ENCODE measurements at regions not wholly inside any gene's neighbourhood (a gene's known extent, or its start where the extent isn't known, plus 50 kb on each side); places are given as distances from the start of the nearest gene placed in this dataset.

DNA sequence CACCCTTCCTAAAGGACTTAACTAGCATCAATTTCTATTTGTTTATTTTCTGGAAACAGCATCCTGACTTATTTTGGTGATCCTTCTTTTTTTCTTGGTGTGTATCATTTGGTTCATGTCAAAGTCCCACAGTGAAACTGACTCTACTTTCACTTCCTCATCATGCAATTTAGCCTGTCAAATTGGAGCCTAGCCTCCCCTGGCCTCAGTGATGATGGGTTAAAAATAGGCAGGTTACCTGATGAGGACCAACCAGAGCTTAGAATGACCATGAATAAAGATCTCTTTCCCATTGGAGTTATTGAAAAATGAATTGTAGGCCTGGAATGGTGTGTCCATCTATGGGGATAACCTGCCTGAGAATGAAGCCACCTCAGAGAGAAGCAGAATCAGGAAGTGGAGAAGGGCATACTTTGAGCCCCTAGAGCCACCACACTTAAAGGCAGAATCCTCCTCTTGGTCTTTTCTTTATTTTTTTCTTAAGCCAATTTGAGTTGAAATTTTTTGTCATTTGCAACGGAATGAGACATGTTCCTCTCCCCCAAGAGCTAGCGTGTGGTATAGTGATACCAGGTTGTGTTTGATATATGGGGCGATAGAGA lies 105.6 kb downstream of the BTBD3 start:
- Histone ChIP-seq H3K4me3 (ENCODE audit: low read depth, low read length) (no peak overlapping the region), H3K4me1 (ENCODE audit: control insufficient read depth, insufficient read depth, low read length, poor library complexity, severe bottlenecking) (no peaks in the 10 kb centered on the region), H3K9me3 (ENCODE audit: control insufficient read depth in 2 of 2, low read length in 2 of 2) (peaks cover 0 to 6% of the 10 kb centered on the region in 2 experiments), H3K36me3 (ENCODE audit: control insufficient read depth, insufficient read depth, low read length) (no peaks in the 10 kb centered on the region), H3K27me3 (ENCODE audit: control insufficient read depth, insufficient read depth, low read length) (no peaks in the 10 kb centered on the region), H3K27ac (ENCODE audit: insufficient read depth, low read length, poor library complexity, severe bottlenecking) (no peak overlapping the region)
- DNase-seq, result no peak
- no peak overlapping the region for H3K27ac Mint-ChIP-seq
- no peak overlapping the region for H3K4me3 Mint-ChIP-seq
- no peaks in the 10 kb centered on the region for H3K36me3 Mint-ChIP-seq
- no peak for ATAC-seq (ENCODE audit: low read depth in 2 of 2)
- H3K9me3 Mint-ChIP-seq, result peaks cover 2 to 21% (median 10%) of the 10 kb centered on the region in 7 donors
- H3K27me3 Mint-ChIP-seq, result no peaks in the 10 kb centered on the region
- H3K4me1 Mint-ChIP-seq, result no peaks in the 10 kb centered on the region

DNA sequence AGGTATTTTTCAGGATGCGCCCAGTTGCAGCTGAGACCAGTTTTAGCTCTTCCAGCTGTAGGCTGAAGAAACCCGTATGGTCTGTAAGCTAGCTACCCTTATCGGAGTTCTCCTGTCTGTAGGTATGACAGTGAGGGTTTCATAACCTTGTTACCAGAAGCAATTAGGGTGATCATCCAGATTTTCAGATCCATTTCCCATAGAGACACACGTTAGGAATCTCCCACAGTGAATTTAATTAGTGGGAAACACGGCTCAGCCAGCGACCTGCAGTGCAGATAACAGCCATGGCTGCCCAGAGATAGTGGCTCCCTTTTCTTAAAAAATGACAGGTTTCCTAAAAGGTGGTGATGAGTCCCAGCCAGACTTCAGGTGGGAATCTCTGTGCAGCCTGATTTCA lies 111.1 kb downstream of the BTBD3 start:
- H3K9me3 Mint-ChIP-seq, result peaks cover under 1 to 19% (median 7%) of the 10 kb centered on the region in 7 donors
- no peak overlapping the region for H3K4me3 ChIP-seq (ENCODE audit: low read depth, low read length)
- ATAC-seq (ENCODE audit: low read depth in 2 of 2), result no peak
- no peak overlapping the region for H3K4me3 Mint-ChIP-seq
- H3K27me3 Mint-ChIP-seq, result no peaks in the 10 kb centered on the region
- no peaks in the 10 kb centered on the region for H3K4me1 ChIP-seq (ENCODE audit: control insufficient read depth, insufficient read depth, low read length, poor library complexity, severe bottlenecking)
- H3K27ac Mint-ChIP-seq, result no peak overlapping the region
- H3K27me3 ChIP-seq (ENCODE audit: control insufficient read depth, insufficient read depth, low read length), result no peaks in the 10 kb centered on the region
- no peaks in the 10 kb centered on the region for H3K9me3 ChIP-seq (ENCODE audit: control insufficient read depth in 2 of 2, low read length in 2 of 2)
- no peaks in the 10 kb centered on the region for H3K36me3 Mint-ChIP-seq
- H3K27ac ChIP-seq (ENCODE audit: insufficient read depth, low read length, poor library complexity, severe bottlenecking), result no peak overlapping the region
- DNase-seq, result no peak
- H3K36me3 ChIP-seq (ENCODE audit: control insufficient read depth, insufficient read depth, low read length), result no peaks in the 10 kb centered on the region
- H3K4me1 Mint-ChIP-seq, result no peaks in the 10 kb centered on the region

DNA sequence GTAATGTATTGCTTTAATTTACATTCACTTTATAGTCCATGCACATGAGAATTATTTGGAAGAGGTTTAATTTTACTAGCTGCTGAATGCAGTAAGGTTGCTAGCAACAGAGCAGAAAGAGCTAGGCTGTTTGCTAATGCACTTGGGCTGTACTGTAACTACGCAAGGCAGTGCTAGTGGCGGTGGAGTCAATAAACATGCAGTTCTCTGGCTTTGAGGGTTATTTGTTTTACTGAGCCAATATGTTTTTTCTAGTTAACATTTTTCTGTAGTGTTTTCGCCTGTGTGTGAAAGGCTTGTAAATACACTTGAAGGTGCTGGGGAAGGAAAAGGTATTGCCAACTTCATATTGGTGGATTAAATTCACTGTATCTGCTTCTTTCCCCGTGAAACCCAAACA lies 112.8 kb downstream of the BTBD3 start:
- no peak for ATAC-seq (ENCODE audit: low read depth in 2 of 2)
- H3K4me1 Mint-ChIP-seq, result no peaks in the 10 kb centered on the region
- no peak for DNase-seq
- H3K4me3 Mint-ChIP-seq, result no peak overlapping the region
- H3K9me3 Mint-ChIP-seq, result peaks cover 4 to 10% (median 5%) of the 10 kb centered on the region in 7 donors
- no peak overlapping the region for H3K27ac Mint-ChIP-seq
- Histone ChIP-seq H3K4me3 (ENCODE audit: low read depth, low read length) (no peak overlapping the region), H3K9me3 (ENCODE audit: control insufficient read depth in 2 of 2, low read length in 2 of 2) (no peaks in the 10 kb centered on the region), H3K27me3 (ENCODE audit: control insufficient read depth, insufficient read depth, low read length) (no peaks in the 10 kb centered on the region), H3K4me1 (ENCODE audit: control insufficient read depth, insufficient read depth, low read length, poor library complexity, severe bottlenecking) (no peaks in the 10 kb centered on the region), H3K27ac (ENCODE audit: insufficient read depth, low read length, poor library complexity, severe bottlenecking) (no peak overlapping the region), H3K36me3 (ENCODE audit: control insufficient read depth, insufficient read depth, low read length) (no peaks in the 10 kb centered on the region)
- H3K27me3 Mint-ChIP-seq, result no peaks in the 10 kb centered on the region
- H3K36me3 Mint-ChIP-seq, result no peaks in the 10 kb centered on the region

DNA sequence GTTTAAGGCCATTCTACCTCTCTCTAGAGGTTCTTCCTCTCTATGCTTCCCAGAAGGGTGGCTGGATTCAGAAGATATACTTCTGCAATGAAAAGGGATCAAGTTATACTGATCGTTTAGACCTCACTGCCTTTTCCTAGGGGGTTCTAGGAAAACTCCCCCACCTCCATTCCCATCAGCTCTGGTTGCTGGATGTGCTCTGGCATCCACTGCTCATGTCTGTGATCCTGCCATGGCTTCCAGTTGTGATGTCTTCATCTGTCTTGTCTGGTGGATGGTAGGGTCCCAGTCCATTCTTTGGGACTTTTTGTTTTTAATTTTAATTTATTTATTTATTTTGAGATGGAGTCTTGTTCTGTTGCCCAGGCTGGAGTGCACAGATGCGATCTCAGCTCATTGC lies 118.4 kb downstream of the BTBD3 start:
- H3K9me3 Mint-ChIP-seq, result peaks cover 2 to 14% (median 8%) of the 10 kb centered on the region in 7 donors
- no peaks in the 10 kb centered on the region for H3K4me1 ChIP-seq (ENCODE audit: control insufficient read depth, insufficient read depth, low read length, poor library complexity, severe bottlenecking)
- no peak for ATAC-seq (ENCODE audit: low read depth in 2 of 2)
- no peak overlapping the region for H3K27ac ChIP-seq (ENCODE audit: insufficient read depth, low read length, poor library complexity, severe bottlenecking)
- H3K4me1 Mint-ChIP-seq, result no peaks in the 10 kb centered on the region
- H3K27ac Mint-ChIP-seq, result no peak overlapping the region
- no peaks in the 10 kb centered on the region for H3K36me3 Mint-ChIP-seq
- H3K27me3 Mint-ChIP-seq, result no peaks in the 10 kb centered on the region
- no peak overlapping the region for H3K4me3 ChIP-seq (ENCODE audit: low read depth, low read length)
- H3K27me3 ChIP-seq (ENCODE audit: control insufficient read depth, insufficient read depth, low read length), result no peaks in the 10 kb centered on the region
- no peak overlapping the region for H3K4me3 Mint-ChIP-seq
- no peaks in the 10 kb centered on the region for H3K9me3 ChIP-seq (ENCODE audit: control insufficient read depth in 2 of 2, low read length in 2 of 2)
- H3K36me3 ChIP-seq (ENCODE audit: control insufficient read depth, insufficient read depth, low read length), result no peaks in the 10 kb centered on the region
- DNase-seq, result no peak

DNA sequence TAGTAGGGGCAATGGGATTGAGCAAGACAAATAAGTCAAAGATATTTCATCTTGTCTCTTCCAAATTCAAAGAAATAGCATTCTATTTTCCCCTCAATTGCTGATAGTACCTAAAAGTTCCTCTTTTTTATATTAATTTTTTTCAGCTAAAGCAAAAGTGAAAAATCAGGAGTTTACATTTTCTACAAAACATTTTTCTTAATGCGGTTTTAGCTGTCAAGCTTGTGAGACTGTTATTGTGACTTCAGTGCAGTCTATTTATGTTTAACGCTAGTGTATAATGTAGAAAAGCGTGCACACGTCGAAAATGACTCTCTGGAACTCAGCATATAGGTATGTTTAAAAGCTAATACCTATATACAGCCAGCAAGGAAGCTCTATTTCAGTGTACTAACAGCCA lies 119.8 kb downstream of the BTBD3 start:
- Mint-ChIP-seq H3K9me3 (peaks cover 3 to 14% (median 5%) of the 10 kb centered on the region in 7 donors), H3K27me3 (no peaks in the 10 kb centered on the region), H3K4me3 (no peak overlapping the region), H3K36me3 (no peaks in the 10 kb centered on the region), H3K27ac (peak overlapping the region in 1 of 3 donors; percentile 22), H3K4me1 (no peaks in the 10 kb centered on the region)
- Histone ChIP-seq H3K4me3 (ENCODE audit: low read depth, low read length) (no peak overlapping the region), H3K4me1 (ENCODE audit: control insufficient read depth, insufficient read depth, low read length, poor library complexity, severe bottlenecking) (no peaks in the 10 kb centered on the region), H3K27me3 (ENCODE audit: control insufficient read depth, insufficient read depth, low read length) (no peaks in the 10 kb centered on the region), H3K36me3 (ENCODE audit: control insufficient read depth, insufficient read depth, low read length) (no peaks in the 10 kb centered on the region), H3K27ac (ENCODE audit: insufficient read depth, low read length, poor library complexity, severe bottlenecking) (no peak overlapping the region), H3K9me3 (ENCODE audit: control insufficient read depth in 2 of 2, low read length in 2 of 2) (no peaks in the 10 kb centered on the region)
- ATAC-seq (ENCODE audit: low read depth in 2 of 2), result no peak
- no peak for DNase-seq

DNA sequence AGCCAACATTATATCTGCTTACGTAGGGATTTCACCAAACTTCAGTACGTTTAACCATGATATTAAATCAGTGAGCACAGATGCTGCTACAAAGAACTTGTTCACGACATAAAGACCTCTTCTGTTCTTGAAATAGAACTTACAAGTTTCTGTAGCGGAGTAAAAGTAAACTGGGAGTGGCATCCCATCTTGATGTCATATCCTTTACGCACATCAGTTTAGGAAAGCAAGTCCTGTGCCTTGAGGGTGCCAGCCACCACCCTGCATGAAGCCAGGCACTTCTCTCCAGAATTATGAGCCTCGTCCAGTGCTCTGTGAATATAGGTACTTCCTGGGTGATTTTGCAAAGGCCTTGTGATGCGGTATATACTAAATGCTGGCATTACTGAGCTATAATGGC lies 122.6 kb downstream of the BTBD3 start:
- no peak overlapping the region for H3K27ac ChIP-seq (ENCODE audit: insufficient read depth, low read length, poor library complexity, severe bottlenecking)
- DNase-seq (no peak), ATAC-seq (ENCODE audit: low read depth in 2 of 2) (no peak)
- H3K27ac Mint-ChIP-seq, result no peak overlapping the region
- H3K4me3 ChIP-seq (ENCODE audit: low read depth, low read length), result no peak overlapping the region
- no peaks in the 10 kb centered on the region for H3K36me3 Mint-ChIP-seq
- no peaks in the 10 kb centered on the region for H3K27me3 ChIP-seq (ENCODE audit: control insufficient read depth, insufficient read depth, low read length)
- no peaks in the 10 kb centered on the region for H3K4me1 ChIP-seq (ENCODE audit: control insufficient read depth, insufficient read depth, low read length, poor library complexity, severe bottlenecking)
- H3K27me3 Mint-ChIP-seq, result no peaks in the 10 kb centered on the region
- no peak overlapping the region for H3K4me3 Mint-ChIP-seq
- peaks cover 0 to 18% (median 8%) of the 10 kb centered on the region in 7 donors for H3K9me3 Mint-ChIP-seq
- H3K4me1 Mint-ChIP-seq, result no peaks in the 10 kb centered on the region
- H3K36me3 ChIP-seq (ENCODE audit: control insufficient read depth, insufficient read depth, low read length), result no peaks in the 10 kb centered on the region
- H3K9me3 ChIP-seq (ENCODE audit: control insufficient read depth in 2 of 2, low read length in 2 of 2), result no peaks in the 10 kb centered on the region

DNA sequence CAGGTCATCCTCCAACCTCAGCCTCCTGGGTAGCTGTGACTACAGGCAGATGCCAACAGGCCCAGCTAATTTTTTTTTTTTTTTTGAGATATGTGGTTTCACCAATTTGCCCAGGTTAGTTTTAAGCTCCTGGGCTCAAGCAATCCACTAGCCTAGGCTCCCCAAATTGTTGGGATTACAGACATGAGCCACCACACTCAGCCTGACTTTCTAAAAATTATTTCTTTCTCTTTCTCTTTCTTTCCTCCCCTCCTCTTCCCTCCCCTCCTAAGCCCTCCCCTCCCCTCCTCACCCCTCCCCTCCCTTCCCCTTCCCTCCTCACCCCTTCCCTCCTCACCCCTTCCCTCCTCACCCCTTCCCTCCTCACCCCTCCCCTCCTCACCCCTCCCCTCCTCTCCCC lies 127.3 kb downstream of the BTBD3 start:
- no peaks in the 10 kb centered on the region for H3K36me3 ChIP-seq (ENCODE audit: control insufficient read depth, insufficient read depth, low read length)
- Mint-ChIP-seq H3K36me3 (no peaks in the 10 kb centered on the region), H3K4me3 (no peak overlapping the region), H3K9me3 (peaks cover 0 to 17% (median 8%) of the 10 kb centered on the region in 7 donors), H3K4me1 (no peaks in the 10 kb centered on the region), H3K27me3 (no peaks in the 10 kb centered on the region), H3K27ac (no peak overlapping the region)
- DNase-seq, result no peak
- ATAC-seq (ENCODE audit: low read depth in 2 of 2), result no peak
- H3K9me3 ChIP-seq (ENCODE audit: control insufficient read depth in 2 of 2, low read length in 2 of 2), result no peaks in the 10 kb centered on the region
- H3K27me3 ChIP-seq (ENCODE audit: control insufficient read depth, insufficient read depth, low read length), result no peaks in the 10 kb centered on the region
- H3K4me3 ChIP-seq (ENCODE audit: low read depth, low read length), result no peak overlapping the region
- H3K27ac ChIP-seq (ENCODE audit: insufficient read depth, low read length, poor library complexity, severe bottlenecking), result no peak overlapping the region
- H3K4me1 ChIP-seq (ENCODE audit: control insufficient read depth, insufficient read depth, low read length, poor library complexity, severe bottlenecking), result no peaks in the 10 kb centered on the region

DNA sequence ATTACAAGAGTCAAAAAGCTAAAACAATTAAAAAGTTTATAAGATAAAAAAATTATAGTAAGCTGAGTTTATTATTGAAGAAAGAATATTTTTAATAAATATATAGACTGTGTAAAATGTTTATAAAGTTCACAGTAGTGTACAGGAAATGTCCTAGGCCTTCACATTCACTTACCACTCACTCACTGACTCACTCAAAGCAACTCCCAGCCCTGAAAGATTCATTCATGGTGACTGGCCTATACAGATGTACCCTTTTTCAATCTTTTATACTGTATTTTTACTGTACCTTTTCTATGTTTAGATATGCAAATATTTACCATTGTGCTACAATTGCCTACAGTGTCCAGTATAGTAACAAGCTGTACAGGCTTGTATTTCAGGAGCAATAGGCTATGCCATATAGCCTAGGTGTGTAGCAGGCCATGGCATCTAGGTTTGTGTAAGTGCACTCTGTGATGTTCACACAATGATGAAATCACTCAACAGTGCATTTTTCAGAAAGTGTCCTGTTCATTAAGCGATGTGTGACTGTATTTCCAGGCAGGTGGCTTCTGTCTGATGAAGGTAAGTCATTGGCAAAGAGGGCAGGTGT lies 130.2 kb downstream of the BTBD3 start:
- no peak overlapping the region for H3K27ac ChIP-seq (ENCODE audit: insufficient read depth, low read length, poor library complexity, severe bottlenecking)
- no peaks in the 10 kb centered on the region for H3K4me1 Mint-ChIP-seq
- no peaks in the 10 kb centered on the region for H3K9me3 ChIP-seq (ENCODE audit: control insufficient read depth in 2 of 2, low read length in 2 of 2)
- no peaks in the 10 kb centered on the region for H3K36me3 ChIP-seq (ENCODE audit: control insufficient read depth, insufficient read depth, low read length)
- no peaks in the 10 kb centered on the region for H3K36me3 Mint-ChIP-seq
- no peaks in the 10 kb centered on the region for H3K27me3 Mint-ChIP-seq
- no peak for DNase-seq
- no peaks in the 10 kb centered on the region for H3K4me1 ChIP-seq (ENCODE audit: control insufficient read depth, insufficient read depth, low read length, poor library complexity, severe bottlenecking)
- no peaks in the 10 kb centered on the region for H3K27me3 ChIP-seq (ENCODE audit: control insufficient read depth, insufficient read depth, low read length)
- no peak overlapping the region for H3K4me3 ChIP-seq (ENCODE audit: low read depth, low read length)
- no peak for ATAC-seq (ENCODE audit: low read depth in 2 of 2)
- no peak overlapping the region for H3K27ac Mint-ChIP-seq
- no peak overlapping the region for H3K4me3 Mint-ChIP-seq
- H3K9me3 Mint-ChIP-seq, result peaks cover 3 to 13% (median 8%) of the 10 kb centered on the region in 7 donors
